Testis (tissue), 2 donors: ENCODE measurements at regions not wholly inside any gene's neighbourhood (a gene's known extent, or its start where the extent isn't known, plus 50 kb on each side); places are given as distances from the start of the nearest gene placed in this dataset.

Experiments
- DNase-seq: peaks from one replicate; pipeline ENCODE4 v3.0.0-alpha.2; 2019
- H3K27ac ChIP-seq, 2 donors: fragments of 200-600 bp; sonication (generic); one replicate each; pipeline ENCODE4 v1.5.1; 2019
- H3K27me3 ChIP-seq: fragments of 200-600 bp; sonication (generic); one replicate; pipeline ENCODE4 v1.5.1; 2019
- H3K36me3 ChIP-seq: fragments of 200-600 bp; sonication (generic); one replicate; pipeline ENCODE4 v1.5.1; 2017; ENCODE audit warnings: low read depth; ENCODE audit errors: missing control alignments
- H3K4me1 ChIP-seq: fragments of 200-600 bp; sonication (generic); one replicate; pipeline ENCODE4 v1.5.1; 2019
- H3K4me3 ChIP-seq, 2 donors: fragments of 200-600 bp; sonication (generic); one replicate each; pipeline ENCODE4 v1.5.1; 2017 to 2019
- H3K9me3 ChIP-seq: fragments of 200-600 bp; sonication (generic); one replicate; pipeline ENCODE4 v1.5.1; 2017
- POLR2A ChIP-seq: fragments of 450-650 bp; IDR thresholded peaks from one replicate; pipeline ENCODE4 v1.6.1; 2017; ENCODE audit warnings: antibody characterized with exemption, mild to moderate bottlenecking, moderate library complexity
- WGBS, 2 donors: methylation state at CpG; one replicate each; pipeline ENCODE4 v1.1.5; 2018; 5-methylcytosine and 5-hydroxymethylcytosine counted together
- intact Hi-C: fragments of 100-400 bp; cut with DNase I; formaldehyde crosslinking; loops from one replicate; pipeline ENCODE4 v1.15.1; 2023; ENCODE audit warnings: low total_unique reads
- TF ChIP-seq, protein P1 (sequence below), 3 experiments: fragments of 450-650 bp in 2 of 3; fragments of 200-600 bp in 1 of 3; sonication (generic) in 1 of 3; IDR thresholded peaks; one replicate each; pipeline ENCODE4 v1.5.1; 2016 to 2019; ENCODE audit warnings: antibody characterized with exemption in 3 of 3, mild to moderate bottlenecking in 2 of 3, moderate library complexity in 1 of 3

DNA sequence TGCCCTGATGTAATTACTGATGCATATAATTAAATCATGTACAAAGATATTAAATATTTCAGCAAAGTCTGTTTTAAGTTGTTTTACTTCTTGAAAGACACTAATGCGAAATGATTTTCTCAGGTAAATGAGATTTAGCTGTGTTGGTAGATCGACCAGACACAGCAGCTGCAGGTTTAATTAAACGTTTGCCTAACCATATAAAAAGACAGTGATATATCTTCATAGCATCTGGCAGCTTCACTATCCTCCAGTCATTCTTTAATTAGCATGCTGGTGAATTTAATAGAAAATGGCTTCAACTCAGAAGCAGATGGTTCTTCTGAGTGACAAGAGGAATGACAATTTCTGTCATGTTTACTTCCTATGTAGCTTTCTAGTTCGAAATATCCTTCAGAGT is 69.3 kb downstream of the NHLRC3 start:
- H3K36me3 ChIP-seq: no peaks in the 10 kb centered on the region
- H3K9me3 ChIP-seq: no peaks in the 10 kb centered on the region
- no peak overlapping the region for H3K27ac ChIP-seq
- WGBS, 2 donors: 74 to 85% methylated on average over 4 of the region's 4 CpGs
- DNase-seq: no peak
- intact Hi-C loops: no loop called here
- TF ChIP-seq, protein P1, sequence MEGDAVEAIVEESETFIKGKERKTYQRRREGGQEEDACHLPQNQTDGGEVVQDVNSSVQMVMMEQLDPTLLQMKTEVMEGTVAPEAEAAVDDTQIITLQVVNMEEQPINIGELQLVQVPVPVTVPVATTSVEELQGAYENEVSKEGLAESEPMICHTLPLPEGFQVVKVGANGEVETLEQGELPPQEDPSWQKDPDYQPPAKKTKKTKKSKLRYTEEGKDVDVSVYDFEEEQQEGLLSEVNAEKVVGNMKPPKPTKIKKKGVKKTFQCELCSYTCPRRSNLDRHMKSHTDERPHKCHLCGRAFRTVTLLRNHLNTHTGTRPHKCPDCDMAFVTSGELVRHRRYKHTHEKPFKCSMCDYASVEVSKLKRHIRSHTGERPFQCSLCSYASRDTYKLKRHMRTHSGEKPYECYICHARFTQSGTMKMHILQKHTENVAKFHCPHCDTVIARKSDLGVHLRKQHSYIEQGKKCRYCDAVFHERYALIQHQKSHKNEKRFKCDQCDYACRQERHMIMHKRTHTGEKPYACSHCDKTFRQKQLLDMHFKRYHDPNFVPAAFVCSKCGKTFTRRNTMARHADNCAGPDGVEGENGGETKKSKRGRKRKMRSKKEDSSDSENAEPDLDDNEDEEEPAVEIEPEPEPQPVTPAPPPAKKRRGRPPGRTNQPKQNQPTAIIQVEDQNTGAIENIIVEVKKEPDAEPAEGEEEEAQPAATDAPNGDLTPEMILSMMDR (IDR thresholded peaks at IDR 0.05): no peak
- no peak for TF ChIP-seq POLR2A
- no peaks in the 10 kb centered on the region for H3K4me1 ChIP-seq
- no peak overlapping the region for H3K4me3 ChIP-seq
- no peaks in the 10 kb centered on the region for H3K27me3 ChIP-seq

GRCh38 chr13:39108783-39109182 is 70.5 kb downstream of the NHLRC3 start:
- H3K27me3 ChIP-seq: no peaks in the 10 kb centered on the region
- no peaks in the 10 kb centered on the region for H3K9me3 ChIP-seq
- no peaks in the 10 kb centered on the region for H3K36me3 ChIP-seq
- DNase-seq: no peak
- H3K4me3 ChIP-seq: no peak overlapping the region
- intact Hi-C loops: no loop called here
- no peaks in the 10 kb centered on the region for H3K4me1 ChIP-seq
- WGBS, 2 donors: 43 to 63% methylated on average over 2 of the region's 2 CpGs
- no peak overlapping the region for H3K27ac ChIP-seq
- TF ChIP-seq, protein P1 (IDR thresholded peaks at IDR 0.05): no peak

DNA sequence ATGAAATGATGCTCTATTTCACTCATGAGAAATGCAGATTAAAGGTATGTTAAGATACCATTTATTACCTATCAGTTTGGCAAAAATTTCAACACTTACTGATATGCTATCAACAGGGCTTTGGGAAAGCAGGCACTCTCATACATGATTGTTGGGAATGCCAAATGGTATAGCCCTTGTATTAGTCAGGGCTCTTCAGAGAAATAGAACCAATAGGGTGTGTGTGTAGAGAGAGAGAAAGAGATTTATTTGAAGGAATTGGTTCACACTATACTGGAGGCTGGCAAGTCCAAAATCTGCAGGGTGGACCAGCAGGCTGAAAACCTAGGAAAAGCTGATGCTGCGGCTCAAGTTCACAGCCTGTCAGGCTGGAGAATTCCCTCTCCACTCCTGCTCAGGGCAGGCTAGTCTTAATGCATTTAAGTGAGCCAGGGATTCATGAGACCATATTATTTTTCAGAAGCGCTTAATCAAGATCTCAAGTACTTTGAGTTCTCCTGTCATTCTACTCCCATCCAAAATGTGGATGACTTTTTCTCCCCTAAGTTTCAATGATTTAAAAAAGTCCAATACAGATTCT is 72.4 kb downstream of the NHLRC3 start:
- intact Hi-C loops: no loop called here
- no peaks in the 10 kb centered on the region for H3K36me3 ChIP-seq
- no peak overlapping the region for H3K27ac ChIP-seq
- TF ChIP-seq, protein P1 (IDR thresholded peaks at IDR 0.05): no peak
- no peak for TF ChIP-seq POLR2A
- no peak overlapping the region for H3K4me3 ChIP-seq
- no peak for DNase-seq
- no peaks in the 10 kb centered on the region for H3K9me3 ChIP-seq
- 88 to 91% methylated on average over 2 of the region's 2 CpGs for WGBS, 2 donors
- no peaks in the 10 kb centered on the region for H3K4me1 ChIP-seq
- H3K27me3 ChIP-seq: no peaks in the 10 kb centered on the region

DNA sequence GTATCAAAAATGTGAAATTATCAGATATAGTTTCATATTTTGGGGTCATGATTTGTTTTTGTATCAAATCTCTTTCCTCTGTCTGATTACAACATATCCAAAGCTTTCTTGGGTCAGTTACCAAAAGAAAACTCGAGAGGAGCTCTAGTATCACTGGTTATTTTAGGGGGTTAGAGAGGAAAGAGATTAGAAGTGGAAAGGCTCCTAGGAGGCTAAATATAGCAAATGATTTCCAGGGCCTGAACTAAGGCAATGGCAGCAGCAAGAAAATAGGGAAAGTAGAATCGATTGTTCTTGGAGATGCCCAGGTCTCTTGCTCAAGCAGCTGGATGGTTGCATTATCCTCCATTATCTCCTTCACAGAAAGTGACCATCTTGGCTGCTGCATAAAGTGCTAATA is 72.9 kb downstream of the NHLRC3 start:
- Histone ChIP-seq H3K9me3 (no peaks in the 10 kb centered on the region), H3K27me3 (no peaks in the 10 kb centered on the region), H3K36me3 (no peaks in the 10 kb centered on the region), H3K4me1 (no peaks in the 10 kb centered on the region), H3K4me3 (no peak overlapping the region), H3K27ac (no peak overlapping the region)
- DNase-seq: no peak
- intact Hi-C loops: no loop called here
- TF ChIP-seq, protein P1 (IDR thresholded peaks at IDR 0.05): no peak
- TF ChIP-seq POLR2A: no peak
- 30 to 34% methylated on average over 2 of the region's 2 CpGs for WGBS, 2 donors

- no peaks in the 10 kb centered on the region for H3K9me3 ChIP-seq
Measured at GRCh38 chr13:39119422-39119821, 81.2 kb downstream of the NHLRC3 start.

More at GRCh38 chr13:39119422-39119821, 81.2 kb downstream of the NHLRC3 start:
- intact Hi-C loops: no loop called here
- Histone ChIP-seq H3K27ac (no peak overlapping the region), H3K4me1 (no peaks in the 10 kb centered on the region), H3K4me3 (no peak overlapping the region), H3K27me3 (no peaks in the 10 kb centered on the region), H3K36me3 (no peaks in the 10 kb centered on the region)
- TF ChIP-seq, protein P1 (IDR thresholded peaks at IDR 0.05): no peak
- TF ChIP-seq POLR2A: no peak
- WGBS, 2 donors: 50 to 92% methylated on average over 1 of the region's 1 CpG
- no peak for DNase-seq
